NCI-H1694 treated with DMSO at 0.1 percent for 48 hours (cell line): ENCODE measurements at regions not wholly inside any gene's neighbourhood (a gene's known extent, or its start where the extent isn't known, plus 50 kb on each side); places are given as distances from the start of the nearest gene placed in this dataset.

Experiments
- DNase-seq: peaks from one replicate; lab custom pipeline; 2025; lab: John Stamatoyannopoulos, UW

- no peak for DNase-seq
Measured at GRCh38 chr5:175107865-175108264, 336.1 kb downstream of the DRD1 start.

DNA sequence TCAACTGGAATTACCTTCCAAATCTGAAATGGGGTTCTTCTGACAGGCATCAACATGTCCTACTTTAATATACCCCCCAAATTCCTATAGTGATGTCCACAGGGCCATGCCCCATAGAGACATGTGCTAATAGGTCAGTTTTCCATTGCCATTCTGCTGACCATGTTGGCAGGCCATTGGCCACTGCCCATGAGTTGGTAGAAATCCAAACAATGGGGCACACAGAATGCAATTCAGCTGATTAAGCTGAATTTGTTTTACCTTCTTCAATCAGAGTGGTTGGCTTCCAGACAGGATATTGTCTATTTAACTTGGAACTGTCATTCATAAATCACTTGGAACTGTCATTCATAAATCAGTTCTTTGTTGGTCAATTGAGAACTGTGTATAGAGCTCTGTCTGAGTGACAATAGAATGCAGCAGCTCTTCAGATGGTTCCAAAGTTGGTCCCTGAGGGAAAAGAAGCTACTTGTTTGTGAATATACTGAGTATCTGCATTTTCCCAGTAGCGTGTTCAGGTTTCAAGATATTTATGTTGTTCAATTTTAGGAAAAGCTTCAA is 336.9 kb downstream of the DRD1 start:
- DNase-seq, result no peak

DNA sequence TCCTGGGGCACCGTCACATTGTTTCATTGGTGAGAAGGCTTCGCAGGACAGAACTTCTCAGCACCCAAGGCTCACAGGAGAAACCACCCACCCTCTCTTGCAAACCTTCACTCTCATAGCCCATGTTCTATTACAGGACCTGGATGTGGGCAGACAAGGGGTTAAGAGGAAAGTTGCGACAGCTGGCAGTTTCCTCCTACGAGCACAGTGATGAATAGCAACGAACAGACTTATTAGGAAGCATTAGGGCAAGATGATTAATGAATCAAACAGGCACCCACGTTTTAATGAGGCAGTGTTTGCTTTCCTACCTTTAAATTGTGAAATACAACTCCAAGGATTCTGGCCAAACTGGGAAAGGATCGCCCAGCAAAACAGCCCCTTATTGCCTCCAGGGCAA is 339.3 kb downstream of the DRD1 start:
- DNase-seq, result peak; percentile 69

GRCh38 chr5:175103746-175104145 is 340.2 kb downstream of the DRD1 start:
- no peak for DNase-seq

DNA sequence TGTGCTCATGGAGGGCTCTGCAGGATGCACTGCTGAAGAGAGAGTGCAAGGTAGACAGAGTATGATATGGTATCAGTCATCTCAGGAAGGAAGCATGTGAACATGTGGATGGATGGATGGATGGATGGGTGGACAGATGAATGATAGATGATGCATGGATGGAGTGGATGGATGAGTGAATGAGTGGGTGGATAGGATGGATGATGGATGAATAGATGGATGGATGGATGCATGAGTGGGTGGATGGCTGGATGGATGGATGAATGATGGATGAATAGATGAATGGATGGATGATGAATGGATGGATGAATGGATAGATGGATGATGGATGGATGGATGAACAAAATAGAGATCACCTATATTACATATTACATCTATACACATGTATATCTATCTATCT is 341.3 kb downstream of the DRD1 start:
- DNase-seq, result no peak

DNA sequence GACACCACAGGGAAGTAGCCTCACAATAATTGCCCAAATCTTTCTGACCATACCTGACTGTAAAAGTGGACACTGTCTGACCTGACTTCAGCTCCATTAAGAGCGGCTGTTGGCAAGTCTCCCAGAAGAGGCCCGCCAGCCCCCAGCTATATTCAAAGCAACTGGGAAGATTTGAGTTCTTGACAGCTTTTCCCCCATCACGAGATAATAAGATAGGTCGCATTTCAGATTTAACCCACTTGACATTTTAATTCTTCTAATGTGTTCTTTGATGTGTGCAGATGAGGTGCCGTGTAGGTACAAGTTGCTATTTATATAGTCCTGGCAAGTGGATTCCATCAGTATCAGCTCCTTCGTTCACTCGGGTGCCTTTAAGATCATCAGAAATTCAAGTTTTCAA is 345.7 kb downstream of the DRD1 start:
- no peak for DNase-seq

- no peak for DNase-seq
Measured at GRCh38 chr5:175096469-175097165, 347.4 kb downstream of the DRD1 start.

DNA sequence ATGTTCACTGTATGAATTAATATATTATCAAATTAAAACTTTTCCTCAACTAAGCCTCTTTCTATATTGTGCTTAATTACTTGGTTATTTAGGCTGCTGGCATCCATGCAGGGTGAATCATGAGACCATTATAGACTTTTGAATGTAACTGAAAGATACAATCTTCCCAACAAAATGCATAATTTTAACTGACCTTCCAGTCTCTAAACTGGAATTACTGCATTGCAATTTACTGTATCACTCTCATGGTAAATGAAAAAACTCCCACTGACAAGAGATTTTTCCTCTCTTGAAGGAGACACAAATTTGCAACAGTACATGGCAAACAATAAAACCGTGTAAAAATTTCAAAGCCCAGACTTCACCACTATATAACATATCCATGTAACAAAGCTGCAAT is 349.5 kb downstream of the DRD1 start:
- no peak for DNase-seq

DNA sequence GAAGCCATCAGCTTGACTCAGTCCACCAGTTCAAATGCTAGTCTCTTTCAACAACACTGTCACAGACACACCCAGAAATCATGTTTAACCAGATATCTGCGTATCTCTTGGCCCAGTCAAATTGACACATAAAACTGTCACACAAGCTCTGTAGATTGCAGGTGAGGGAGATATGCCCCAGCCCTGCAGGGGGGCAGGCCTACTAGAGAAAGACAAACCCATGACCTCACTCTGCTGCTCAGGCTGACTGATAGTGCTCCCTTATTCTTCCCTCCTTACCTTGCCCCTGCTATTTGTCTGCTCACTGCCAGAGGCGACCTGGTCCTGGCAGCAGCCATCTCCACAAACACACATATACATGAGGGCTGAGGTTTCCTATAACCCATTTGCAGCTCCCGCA is 351.3 kb downstream of the DRD1 start:
- DNase-seq, result no peak

DNA sequence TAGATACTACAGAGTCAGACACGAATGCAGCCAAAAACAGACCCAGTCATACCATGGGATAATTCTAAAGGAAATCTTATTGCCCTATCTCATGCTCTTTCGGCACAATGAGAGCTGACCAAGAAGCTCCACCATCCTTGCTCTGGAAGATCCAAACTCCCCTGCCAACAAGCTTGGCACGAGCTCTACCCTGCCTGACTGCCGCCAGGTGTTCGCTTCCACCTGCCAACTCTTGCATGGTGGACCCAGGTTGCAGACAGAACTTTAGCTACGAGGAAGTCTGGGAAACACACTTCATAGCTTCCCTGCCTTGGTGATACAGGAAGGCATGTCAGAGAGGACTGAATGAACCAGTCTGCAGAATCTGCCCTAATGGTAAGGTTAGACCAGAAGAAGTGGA is 355.0 kb downstream of the DRD1 start:
- no peak for DNase-seq

DNA sequence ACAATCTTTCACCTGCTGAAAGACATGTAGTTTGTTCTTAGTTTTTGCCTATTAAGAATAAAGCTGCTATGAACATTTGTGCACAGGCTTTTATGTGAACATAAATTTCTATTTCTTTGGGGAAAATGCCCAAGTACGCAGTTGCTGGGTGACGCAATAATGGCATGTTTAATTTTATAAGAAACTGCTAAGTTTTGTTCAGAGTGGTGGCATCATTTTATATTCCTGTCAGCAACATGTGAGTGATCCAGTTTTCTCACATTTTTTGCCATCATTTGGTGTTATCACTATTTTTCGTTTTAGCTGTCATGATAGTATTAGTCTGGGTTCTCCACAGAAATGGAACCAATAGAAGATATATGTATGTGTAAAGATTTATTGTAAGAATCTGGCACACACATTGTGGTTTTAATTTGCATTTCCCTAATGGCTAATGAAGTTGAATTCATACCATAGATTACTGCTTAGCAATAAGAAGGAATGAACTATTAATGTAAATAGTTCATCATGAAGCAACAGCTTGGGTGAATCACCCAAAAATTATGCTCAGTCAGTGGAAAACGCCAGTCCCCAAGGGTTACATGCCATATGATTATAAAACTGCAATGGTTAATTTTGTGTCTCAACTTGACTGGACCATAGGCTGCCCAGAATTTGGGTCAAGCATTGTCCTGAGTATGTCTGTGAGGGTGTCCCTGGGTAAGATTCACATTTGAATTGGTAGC is 358.6 kb downstream of the MSX2 start:
- DNase-seq, result no peak

DNA sequence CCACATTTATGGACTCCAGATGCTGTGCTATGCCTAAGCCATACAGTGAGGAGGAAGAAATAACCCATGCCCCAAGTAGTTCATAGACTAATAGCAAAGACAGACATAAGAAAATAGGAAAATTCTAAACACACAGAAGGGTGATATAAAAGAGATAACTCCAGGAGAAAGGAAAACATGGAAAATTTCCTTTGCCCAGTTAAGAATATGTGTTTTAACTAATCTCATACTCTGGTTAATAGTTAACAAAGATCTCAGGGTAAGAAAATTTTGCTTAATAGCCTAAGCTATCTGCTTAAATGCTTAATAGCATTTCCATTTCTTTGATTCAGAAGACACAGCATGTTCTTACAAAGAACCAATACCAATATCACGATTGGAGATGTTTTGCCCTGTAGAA is 358.0 kb downstream of the MSX2 start:
- DNase-seq, result no peak

GRCh38 chr5:175079707-175080106 is 355.3 kb downstream of the MSX2 start:
- DNase-seq, result no peak

GRCh38 chr5:175070283-175070682 is 345.9 kb downstream of the MSX2 start:
- no peak for DNase-seq

DNA sequence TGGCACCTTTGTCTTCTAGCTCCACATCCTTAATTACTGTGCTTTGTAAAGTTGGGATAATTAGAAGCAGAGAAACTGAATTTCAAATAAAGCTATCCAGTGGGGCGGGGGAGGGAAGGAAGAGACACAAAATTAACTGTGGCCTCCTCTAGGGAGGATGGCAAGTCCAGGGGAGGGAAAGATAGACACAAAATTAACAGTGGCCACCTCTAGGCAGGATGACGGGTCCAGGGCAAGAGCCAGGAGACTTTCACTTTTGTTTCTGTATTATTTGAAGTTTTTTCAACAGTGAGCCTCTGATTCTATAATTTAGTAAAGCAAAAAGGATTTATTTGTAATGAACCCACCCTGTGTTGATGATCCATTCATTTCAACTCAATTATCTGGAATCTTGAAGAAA is 335.9 kb downstream of the MSX2 start:
- no peak for DNase-seq

- no peak for DNase-seq
Measured at GRCh38 chr5:175059687-175060211, 335.4 kb downstream of the MSX2 start.

DNA sequence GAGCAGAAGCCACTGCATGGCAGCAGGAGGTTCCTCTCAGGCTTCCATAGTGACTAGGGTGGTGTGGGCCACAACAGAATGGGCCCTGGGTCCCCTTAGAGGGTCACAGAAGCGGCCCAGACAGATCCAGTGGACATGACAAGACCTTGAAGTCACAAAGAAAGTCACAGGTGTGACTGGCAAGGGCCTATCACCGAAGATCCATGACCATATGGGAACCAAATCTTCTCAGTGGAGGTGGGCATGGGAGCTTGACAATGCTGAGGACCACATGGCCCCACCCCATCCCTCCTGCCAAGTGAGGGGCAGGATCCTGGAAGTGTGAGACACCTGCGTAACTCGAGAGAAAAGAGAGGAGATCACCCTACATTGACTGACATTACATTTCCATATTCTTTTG is 332.4 kb downstream of the MSX2 start:
- DNase-seq, result no peak

DNA sequence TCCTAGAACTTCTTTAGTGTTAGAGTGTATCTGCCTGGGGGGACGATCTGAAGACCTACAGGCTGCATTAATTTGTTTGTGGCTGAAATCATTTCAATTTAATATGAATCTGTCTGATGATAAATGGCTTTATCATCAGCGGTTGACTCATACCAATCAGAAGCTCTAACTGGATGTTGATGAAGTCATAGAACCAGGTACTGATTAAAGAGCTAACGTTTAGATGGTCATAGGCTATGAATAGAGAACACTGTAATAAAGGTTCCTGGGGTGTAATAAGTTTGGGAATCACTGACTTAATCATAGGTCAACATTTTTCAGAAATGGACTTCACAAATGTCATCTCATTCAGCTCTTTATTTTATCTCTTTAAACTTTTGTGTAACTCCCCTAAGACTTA is 329.9 kb downstream of the MSX2 start:
- no peak for DNase-seq

- no peak for DNase-seq
Measured at GRCh38 chr5:175052351-175052750, 328.0 kb downstream of the MSX2 start.

- no peak for DNase-seq
Measured at GRCh38 chr5:175047048-175047447, 322.7 kb downstream of the MSX2 start.

- no peak for DNase-seq
Measured at GRCh38 chr5:175045820-175046219, 321.4 kb downstream of the MSX2 start.

DNA sequence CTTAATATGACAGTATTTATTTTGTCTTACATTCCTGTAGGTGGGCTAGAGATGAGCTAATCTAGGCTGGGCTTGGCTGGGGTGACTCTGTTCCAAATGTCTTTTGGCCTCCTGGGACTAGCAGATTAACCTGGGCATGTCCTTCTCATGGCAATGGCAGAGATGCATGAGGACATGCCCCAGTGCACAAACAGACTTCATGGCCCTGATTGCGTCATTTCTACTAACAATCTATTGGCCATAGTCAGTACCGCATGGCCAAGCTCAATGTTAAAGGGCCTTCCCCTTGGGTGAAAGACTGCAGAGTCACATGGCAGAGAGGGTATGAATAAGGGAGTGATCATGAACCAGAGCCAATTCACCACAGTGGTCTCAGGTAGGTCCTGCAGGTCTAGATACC is 313.4 kb downstream of the MSX2 start:
- DNase-seq, result no peak

DNA sequence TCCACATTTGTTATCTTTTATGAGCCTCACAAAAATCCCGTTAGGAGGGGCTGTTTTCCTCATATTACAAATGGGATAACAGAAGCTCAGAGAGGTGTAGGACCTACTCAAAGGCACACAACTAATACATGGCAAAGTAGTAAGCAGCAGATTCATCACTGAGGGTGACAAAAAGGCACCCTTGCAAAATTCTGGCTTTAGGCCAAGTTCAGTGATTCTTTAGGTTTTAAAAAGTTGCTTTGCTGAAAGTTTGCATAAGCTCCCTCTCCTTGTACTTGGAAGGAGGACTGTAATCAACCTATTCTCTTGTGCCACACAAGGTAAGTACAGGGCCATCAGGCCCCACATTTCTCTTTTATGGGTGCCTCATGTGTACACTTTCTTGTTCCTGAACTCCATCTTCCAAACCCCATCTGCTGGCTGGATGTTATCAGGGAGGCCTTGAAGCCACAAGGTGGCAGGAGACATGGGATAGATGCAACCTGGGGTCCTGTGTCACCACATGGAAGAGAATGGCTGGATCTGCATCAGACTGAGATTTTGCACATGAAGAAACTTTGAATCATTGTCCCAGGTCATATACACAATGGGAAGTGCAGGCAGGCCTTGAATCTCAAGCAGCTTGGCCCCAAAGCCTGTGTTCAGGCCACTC is 311.6 kb downstream of the MSX2 start:
- DNase-seq, result no peak
